HG03159 (cell line): ENCODE measurements at regions not wholly inside any gene's neighbourhood (a gene's known extent, or its start where the extent isn't known, plus 50 kb on each side); places are given as distances from the start of the nearest gene placed in this dataset.

Experiments used
- ATAC-seq: cut with Tn5 transposase; IDR thresholded peaks from one replicate; pipeline ENCODE4 v1.9.1; 2021; ENCODE audit warnings: mild to moderate bottlenecking, moderate library complexity; ENCODE audit not compliant: unreplicated experiment

DNA sequence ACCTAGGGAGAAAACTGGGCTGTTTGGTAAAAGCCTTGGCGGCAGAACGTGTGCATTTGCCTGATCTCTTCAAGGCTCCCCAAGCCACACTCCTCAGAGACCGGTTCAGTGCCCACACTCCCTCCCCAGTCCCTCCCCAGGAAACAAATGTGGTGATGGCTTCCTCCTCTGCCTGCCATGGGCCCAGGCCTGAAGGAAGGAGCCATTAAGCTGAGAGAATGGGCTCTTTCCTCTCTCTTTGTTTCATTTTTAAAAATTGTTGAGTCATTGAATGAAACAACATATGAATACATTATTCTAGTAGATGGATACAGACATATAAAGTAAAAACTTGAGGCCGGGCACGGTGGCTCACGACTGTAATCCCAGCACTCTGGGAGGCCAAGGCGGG, 50.6 kb upstream of the YWHAQ start:
- ATAC-seq: no peak

GRCh38 chr2:9685637-9686036, 54.8 kb upstream of the YWHAQ start:
- no peak for ATAC-seq

- ATAC-seq: no peak
Observed at GRCh38 chr2:9686061-9686460, 55.3 kb upstream of the YWHAQ start.

GRCh38 chr2:9690252-9690651, 59.5 kb upstream of the YWHAQ start:
- ATAC-seq: no peak

- no peak for ATAC-seq
Observed at GRCh38 chr2:9690716-9691498, 60.1 kb upstream of the YWHAQ start.

DNA sequence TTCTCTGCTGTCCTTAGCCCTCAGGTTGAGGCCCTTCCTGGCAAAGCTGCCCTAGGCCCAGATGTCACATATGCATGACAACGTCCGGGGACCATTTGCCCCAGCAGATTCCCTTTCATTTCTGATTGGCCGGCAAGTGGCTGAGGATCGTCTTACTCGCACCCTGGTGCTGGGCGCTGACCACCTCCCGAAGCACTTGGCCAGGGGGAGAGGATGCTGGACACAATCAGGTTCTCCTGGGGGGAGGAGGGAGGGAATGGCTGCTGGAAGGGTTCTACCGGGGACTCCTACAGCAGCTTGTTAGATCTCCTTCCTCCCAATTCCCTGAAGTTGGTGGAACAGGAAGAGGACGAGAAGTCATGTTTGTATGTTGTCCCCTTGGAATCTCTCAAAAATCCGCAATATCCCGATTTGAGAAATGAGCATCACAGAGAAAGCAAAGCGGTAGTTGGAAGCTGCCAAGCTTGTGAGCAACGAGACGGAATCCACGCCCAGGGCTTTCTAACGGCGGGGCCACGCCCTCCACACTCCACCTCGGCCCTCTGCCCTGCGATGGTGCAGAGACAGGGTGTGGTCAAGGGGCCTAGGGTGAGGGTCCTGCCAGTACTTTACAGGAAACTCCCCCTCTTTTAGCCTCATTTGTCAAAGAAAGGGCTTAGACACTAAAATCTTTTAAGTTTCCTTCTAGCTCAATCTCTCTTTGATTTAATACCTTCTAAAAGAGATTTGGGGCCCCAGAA, 61.8 kb upstream of the YWHAQ start:
- ATAC-seq: no peak

DNA sequence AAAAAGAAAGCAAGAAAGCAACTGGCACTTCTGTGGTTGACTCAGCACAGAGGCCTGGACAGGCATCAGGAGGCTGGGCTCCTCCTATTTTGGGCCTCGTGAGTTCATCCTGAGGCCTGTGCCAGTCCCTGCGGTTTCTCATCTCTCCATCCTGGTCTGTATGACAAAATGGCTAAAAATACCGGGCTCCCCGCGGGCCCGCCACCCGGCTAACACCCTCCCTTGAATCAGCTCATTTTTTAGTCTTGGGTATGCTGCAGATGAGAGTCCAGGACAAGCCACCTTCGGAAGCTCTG, 62.3 kb upstream of the YWHAQ start:
- no peak for ATAC-seq

DNA sequence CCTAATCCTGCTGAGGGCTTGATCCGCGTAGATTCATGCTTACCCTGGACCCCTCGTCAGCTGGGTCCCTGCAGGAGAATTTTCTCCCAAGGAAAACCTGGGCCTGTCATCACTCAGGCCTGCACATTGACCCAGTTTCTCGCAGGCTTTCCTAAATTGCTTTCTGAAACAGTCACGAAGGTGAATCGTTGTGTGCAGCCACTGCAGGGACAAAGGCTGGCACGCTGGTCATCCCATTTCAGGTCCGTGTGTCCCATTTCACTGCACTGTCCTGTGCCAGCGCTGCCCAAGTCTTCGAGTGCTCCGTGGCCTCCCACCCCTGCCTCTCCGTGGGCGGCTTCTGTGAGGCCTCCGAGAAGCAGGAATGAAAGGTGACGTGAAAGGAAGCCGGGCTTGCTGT, 62.8 kb upstream of the YWHAQ start:
- no peak for ATAC-seq

DNA sequence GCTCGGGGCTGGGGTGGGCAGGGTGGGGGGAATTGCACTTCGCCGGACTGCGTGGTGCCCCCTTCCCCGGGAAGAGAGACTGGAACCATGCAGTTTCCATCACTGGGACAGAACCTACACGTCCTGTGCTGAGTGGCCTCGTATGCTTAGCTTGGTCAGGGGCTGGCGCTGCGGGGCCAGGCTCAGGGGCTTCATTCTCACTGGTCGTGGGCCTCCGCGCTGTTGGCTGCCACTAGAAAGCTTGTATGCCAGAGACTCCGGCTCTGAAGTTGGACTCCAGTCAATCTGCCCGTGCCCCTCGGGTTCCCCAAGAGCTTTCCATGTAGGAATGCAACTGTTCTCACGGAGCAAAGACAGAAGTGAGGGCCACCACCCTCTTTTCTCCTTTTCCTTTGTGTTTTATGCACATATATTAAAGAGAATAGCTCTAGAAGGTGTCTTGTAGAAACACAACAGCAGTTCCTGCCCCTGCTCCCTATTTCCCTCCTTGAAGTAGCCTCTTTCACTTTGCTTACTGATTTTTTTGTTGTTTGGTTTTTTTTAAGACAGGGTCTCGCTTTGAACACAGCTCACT, 64.0 kb upstream of the YWHAQ start:
- no peak for ATAC-seq

DNA sequence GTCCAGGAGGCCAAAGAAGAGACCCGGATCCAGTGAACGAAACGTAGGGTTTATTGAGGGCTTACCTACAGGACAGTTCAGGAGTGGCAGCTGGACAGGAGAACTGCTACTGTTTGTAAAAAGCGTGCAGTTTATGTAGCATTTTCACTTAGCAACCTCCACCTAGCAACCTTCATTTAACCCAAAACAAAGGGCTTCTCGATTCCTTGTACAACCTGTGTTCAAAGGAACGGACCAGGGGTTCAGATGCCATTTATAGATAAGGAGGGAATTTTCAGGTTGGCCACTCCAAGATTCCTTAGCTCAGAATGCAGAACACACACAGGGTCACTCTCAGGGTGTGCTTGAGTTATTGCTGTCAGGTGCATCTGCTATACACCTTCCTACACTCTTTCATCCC, 65.1 kb upstream of the YWHAQ start:
- ATAC-seq: no peak

- no peak for ATAC-seq
Observed at GRCh38 chr2:9696731-9697130, 65.9 kb upstream of the YWHAQ start.

DNA sequence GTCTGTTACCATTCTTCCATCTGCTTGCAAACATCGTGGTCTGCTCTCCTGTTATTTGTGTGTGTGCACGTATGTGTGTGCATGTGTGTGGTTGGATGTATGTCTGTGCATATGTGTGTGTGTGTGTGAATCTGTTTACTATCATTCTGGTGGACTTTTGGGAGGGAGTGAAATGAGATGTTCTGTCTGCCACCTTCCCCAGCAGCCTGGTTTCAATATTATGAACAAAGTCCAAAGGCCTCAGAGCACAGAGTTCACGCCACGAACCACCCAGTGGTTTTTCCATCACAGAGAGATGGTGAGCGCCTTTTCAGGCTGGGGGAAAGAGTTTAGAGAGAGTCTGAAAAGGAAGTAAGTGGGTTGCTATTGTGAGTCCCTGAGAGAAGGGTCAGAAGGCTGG, 67.1 kb upstream of the YWHAQ start:
- ATAC-seq: no peak

DNA sequence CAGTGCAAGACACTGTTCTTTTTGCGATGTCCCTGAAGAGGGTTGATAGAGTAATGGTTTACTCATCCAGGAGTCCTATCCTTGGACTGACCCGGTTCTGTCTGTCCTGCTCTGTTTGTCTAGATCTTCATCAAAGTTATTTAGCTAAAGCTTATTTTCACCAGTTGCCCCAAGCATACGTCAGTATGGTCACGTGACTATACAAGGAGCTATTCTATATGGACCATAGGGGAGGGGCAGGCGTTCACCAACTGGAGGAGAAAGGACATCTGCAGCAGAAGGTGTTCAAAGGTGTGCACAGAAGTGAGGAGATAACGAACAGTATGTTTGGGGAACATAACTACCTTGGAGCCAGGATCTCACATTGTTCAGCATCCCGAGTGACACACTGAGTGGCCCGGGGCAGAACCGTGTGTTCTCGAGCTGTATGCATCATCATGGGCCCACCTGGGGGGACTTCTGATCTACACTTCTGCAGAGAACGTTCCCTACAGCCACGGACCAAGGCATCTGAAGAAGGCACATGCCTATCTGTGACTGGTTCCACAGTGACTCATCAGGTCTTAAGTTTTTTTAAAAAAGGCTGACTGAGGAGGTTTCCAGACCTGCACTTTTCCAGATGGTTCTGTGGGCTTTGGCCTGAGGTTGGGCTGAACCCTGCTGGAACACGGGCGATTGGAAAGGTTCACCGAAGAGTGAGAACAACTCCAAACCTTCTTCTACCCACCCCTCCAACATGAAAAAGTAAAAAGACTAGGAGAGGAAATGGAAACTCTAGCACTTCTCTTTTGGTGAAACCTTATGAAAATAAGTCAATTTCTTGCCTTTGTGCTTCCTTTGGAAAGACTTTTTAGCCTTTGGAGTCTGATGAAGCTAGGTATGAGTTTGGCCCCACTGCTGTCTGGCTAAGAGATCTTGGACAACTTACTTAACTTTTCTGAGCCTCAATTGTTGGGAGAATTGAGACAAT, 68.6 kb upstream of the YWHAQ start:
- ATAC-seq: no peak

GRCh38 chr2:9700109-9700495, 69.3 kb upstream of the YWHAQ start:
- ATAC-seq: no peak

DNA sequence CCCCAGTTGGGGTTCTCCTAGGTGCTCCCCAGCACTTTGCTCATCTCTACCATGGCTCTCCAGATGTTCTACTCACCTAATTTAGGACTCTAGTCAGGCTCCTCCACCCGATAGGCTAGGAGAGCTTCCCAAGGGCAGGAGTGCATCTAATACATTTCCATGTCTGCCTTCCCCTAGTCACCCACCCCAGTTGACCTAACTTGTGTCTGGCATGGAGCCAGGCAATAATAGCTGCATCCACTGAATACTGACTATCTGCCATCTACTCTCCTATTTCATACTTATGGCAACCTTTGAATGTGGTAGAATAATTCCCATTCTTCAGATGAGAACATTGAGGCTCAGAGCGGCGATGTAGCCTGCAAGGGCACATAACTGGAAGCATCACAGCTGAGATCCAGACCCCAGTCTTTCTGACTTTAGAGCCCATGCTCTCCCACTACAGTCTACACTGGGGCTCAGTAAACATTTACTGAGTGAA, 71.8 kb upstream of the YWHAQ start:
- ATAC-seq: no peak

DNA sequence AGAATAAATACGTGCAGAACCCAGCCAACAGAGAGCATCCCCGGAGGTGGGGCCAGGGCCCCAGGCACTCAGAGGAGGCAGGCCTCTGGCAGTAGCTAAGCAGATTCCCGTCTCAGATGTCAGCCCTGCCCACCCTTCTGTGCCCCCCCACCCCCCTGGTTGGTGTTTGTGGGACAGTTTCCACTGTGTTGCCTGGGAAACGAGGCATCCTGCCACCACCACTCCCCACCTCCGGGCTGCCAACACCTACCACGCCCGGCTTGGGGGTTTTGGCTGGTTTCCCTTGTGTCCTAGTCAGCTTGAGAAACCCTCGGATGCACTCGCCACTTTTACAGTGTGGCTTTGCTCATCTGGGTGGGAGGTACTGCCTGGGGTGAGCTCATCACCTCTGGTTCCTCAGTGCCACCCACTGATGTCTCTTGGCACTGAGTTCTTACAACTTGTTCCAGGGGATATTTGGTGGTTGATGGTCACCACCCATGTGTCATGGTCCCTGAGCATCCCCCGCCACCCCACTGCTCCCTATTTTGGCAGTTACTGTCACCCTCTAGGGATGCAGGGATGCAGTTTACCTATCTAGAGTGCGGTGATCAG, 72.4 kb upstream of the YWHAQ start:
- no peak for ATAC-seq

- no peak for ATAC-seq
Observed at GRCh38 chr2:9703701-9704221, 73.0 kb upstream of the YWHAQ start.

GRCh38 chr2:9704600-9704999, 73.8 kb upstream of the YWHAQ start:
- no peak for ATAC-seq

DNA sequence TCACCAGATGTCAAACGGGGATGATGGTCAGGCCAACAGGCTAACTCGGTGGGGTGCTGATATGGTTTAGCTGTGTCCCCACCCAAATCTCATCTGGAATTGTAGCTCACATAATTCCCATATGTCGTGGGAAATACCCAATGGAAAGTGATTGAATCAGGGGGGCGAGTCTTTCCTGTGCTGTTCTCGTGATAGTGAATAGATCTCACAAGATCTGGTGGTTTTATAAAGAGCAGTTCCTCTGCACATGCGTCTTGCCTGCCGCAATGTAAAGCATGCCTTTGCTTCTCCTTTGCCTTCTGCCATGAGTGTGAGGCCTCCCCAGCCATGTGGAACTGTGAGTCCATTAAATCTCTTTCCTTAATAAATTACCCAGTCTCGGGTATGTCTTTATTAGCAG, 74.4 kb upstream of the YWHAQ start:
- no peak for ATAC-seq

DNA sequence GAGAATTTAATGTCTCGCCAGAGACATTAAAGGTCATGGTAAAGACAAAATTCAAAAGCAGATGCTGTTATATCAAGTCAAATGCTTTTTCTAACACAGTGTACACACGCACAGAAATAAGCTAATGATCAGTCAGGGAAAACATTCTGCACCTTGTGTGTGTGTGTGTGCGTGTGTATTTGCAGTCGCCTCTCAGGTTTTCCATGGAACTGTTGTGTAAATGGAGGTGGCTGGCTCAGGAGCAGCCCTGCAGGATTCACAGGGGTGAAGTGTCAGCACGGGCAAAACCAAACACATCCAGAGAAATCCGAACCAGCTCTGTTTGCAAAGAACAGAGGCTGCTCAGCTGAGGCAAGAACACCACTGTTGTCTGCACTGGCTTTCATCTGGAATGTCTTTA, 76.2 kb upstream of the YWHAQ start:
- no peak for ATAC-seq
